Adrenal gland (tissue), 7 donors: ENCODE measurements at regions not wholly inside any gene's neighbourhood (a gene's known extent, or its start where the extent isn't known, plus 50 kb on each side); places are given as distances from the start of the nearest gene placed in this dataset.

ENCODE experiments used
- DNase-seq, 7 donors: peaks; one replicate each; pipeline ENCODE4 v3.0.0-alpha.2; 2019 to 2020
- H3K27ac ChIP-seq, 5 donors: fragments of 200-600 bp; sonication (generic) in 4 of 5; 1 replicate in 3 of 5; 2 replicates in 2 of 5; pipeline versions ENCODE4 v1.5.1 to v1.8.0; 2016 to 2020; ENCODE audit warnings: mild to moderate bottlenecking in 1 of 5
- H3K27me3 ChIP-seq: fragments of 200-600 bp; 2 replicates; pipeline ENCODE4 v1.8.0; 2021
- H3K36me3 ChIP-seq, 2 donors: fragments of 200-600 bp; replicated peaks in 1 of 2; 1 replicate in 1 of 2; 2 replicates in 1 of 2; pipeline versions ENCODE4 v1.5.1 to v1.8.0; 2018 to 2022
- H3K4me1 ChIP-seq, 2 donors: fragments of 200-600 bp; replicated peaks in 1 of 2; 1 replicate in 1 of 2; 2 replicates in 1 of 2; pipeline versions ENCODE4 v1.5.1 to v1.8.0; 2018 to 2021
- H3K4me3 ChIP-seq, 4 donors: fragments of 200-600 bp; sonication (generic) in 3 of 4; one replicate each; pipeline ENCODE4 v1.5.1; 2016 to 2018
- H3K9me3 ChIP-seq, 3 donors: fragments of 200-600 bp; sonication (generic) in 1 of 3; replicated peaks in 1 of 3; 1 replicate in 2 of 3; 2 replicates in 1 of 3; pipeline versions ENCODE4 v1.5.1 to v1.8.0; 2016 to 2021
- POLR2A ChIP-seq, 2 donors: fragments of 450-650 bp; IDR thresholded peaks; one replicate each; pipeline ENCODE4 v1.6.1; 2017; ENCODE audit warnings: antibody characterized with exemption in 2 of 2, mild to moderate bottlenecking in 2 of 2, moderate library complexity in 1 of 2
- intact Hi-C, 2 donors: fragments of 100-400 bp; cut with DNase I; formaldehyde crosslinking; loops; one replicate each; pipeline versions ENCODE4 v1.14.1 to v1.15.0; 2022 to 2023
- TF ChIP-seq, protein P1 (sequence below), 6 experiments: fragments of 450-650 bp in 4 of 6; fragments of 200-600 bp in 2 of 6; sonication (generic) in 1 of 6; IDR thresholded peaks; 1 replicate in 5 of 6; 2 replicates in 1 of 6; pipeline versions ENCODE4 v1.5.1 to v1.8.0; 2016 to 2021; ENCODE audit warnings: antibody characterized with exemption in 6 of 6, mild to moderate bottlenecking in 2 of 6, moderate library complexity in 1 of 6
- donor health status: DM: yes; HTN: yes; CAD: no.
- donor health status: DM: no; HTN: no; CAD: no.
- donor health status: DM: no; HTN: no; CAD: no.

- no peak overlapping the region for H3K27ac ChIP-seq
- no peak overlapping the region for H3K4me3 ChIP-seq
- no peaks in the 10 kb centered on the region for H3K36me3 ChIP-seq
- H3K27me3 ChIP-seq = no peaks in the 10 kb centered on the region
- intact Hi-C loops = no loop called here
- TF ChIP-seq, protein P1, sequence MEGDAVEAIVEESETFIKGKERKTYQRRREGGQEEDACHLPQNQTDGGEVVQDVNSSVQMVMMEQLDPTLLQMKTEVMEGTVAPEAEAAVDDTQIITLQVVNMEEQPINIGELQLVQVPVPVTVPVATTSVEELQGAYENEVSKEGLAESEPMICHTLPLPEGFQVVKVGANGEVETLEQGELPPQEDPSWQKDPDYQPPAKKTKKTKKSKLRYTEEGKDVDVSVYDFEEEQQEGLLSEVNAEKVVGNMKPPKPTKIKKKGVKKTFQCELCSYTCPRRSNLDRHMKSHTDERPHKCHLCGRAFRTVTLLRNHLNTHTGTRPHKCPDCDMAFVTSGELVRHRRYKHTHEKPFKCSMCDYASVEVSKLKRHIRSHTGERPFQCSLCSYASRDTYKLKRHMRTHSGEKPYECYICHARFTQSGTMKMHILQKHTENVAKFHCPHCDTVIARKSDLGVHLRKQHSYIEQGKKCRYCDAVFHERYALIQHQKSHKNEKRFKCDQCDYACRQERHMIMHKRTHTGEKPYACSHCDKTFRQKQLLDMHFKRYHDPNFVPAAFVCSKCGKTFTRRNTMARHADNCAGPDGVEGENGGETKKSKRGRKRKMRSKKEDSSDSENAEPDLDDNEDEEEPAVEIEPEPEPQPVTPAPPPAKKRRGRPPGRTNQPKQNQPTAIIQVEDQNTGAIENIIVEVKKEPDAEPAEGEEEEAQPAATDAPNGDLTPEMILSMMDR (IDR thresholded peaks at IDR 0.05) = no peak
- no peak for TF ChIP-seq POLR2A (IDR thresholded peaks at IDR 0.05)
- DNase-seq = no peak
- no peaks in the 10 kb centered on the region for H3K9me3 ChIP-seq
- no peaks in the 10 kb centered on the region for H3K4me1 ChIP-seq
Observed at GRCh38 chr9:29644514-29644913, 2071.2 kb upstream of the C9orf72 start.

DNA sequence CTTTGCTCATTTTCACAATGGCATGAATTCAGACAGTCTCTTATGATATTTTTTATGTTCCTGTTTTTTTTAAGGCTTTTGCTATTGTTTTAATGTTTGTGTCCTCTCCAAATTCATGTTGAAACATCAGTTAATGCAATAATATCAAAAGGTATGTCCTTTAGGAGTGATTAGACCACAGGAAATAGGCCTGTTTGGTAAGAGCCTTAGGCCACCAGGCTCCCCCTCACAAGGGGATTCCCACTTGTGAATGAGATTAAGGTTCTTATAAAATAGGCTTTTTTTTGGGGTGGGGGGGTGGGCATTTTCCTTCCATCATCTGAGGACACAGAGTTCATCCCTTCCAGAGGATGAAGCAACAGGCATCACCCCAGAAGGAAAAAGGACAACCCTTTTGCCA lies 2074.2 kb upstream of the C9orf72 start:
- intact Hi-C loops = no loop called here
- no peaks in the 10 kb centered on the region for H3K36me3 ChIP-seq
- TF ChIP-seq POLR2A (IDR thresholded peaks at IDR 0.05) = no peak
- TF ChIP-seq, protein P1 (IDR thresholded peaks at IDR 0.05) = no peak

GRCh38 chr9:29648132-29648531 lies 2074.9 kb upstream of the C9orf72 start:
- TF ChIP-seq POLR2A (IDR thresholded peaks at IDR 0.05) = no peak
- TF ChIP-seq, protein P1 (IDR thresholded peaks at IDR 0.05) = no peak
- no peak for DNase-seq
- no peaks in the 10 kb centered on the region for H3K36me3 ChIP-seq

More for the DNA sequence above, 2074.2 kb upstream of the C9orf72 start:
- DNase-seq = no peak
- H3K27me3 ChIP-seq = no peaks in the 10 kb centered on the region
- H3K9me3 ChIP-seq = no peaks in the 10 kb centered on the region
- no peak overlapping the region for H3K4me3 ChIP-seq
- no peak overlapping the region for H3K27ac ChIP-seq
- H3K4me1 ChIP-seq = no peaks in the 10 kb centered on the region

DNA sequence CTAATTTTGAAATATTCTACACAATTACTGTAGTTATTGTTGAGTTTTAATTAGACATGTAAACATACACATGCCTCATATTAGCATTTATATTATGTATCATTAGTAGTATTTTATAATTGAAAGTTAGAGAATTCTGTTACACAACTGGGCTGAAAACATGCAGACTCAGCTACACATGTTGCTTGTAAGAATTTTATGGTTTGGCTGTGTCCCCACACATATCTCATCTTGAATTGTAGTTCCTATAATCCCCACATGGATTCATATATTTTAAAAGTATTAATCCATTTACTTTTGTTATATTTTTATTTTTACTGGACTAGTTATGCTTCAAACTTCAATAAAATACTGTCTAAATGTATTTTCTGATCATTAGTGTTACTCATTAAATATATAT lies 2075.3 kb upstream of the C9orf72 start:
- H3K9me3 ChIP-seq = no peaks in the 10 kb centered on the region
- no peaks in the 10 kb centered on the region for H3K4me1 ChIP-seq
- H3K27me3 ChIP-seq = no peaks in the 10 kb centered on the region
- TF ChIP-seq, protein P1 (IDR thresholded peaks at IDR 0.05) = no peak
- no peak for TF ChIP-seq POLR2A (IDR thresholded peaks at IDR 0.05)
- H3K27ac ChIP-seq = no peak overlapping the region
- H3K4me3 ChIP-seq = no peak overlapping the region
- no peak for DNase-seq
- H3K36me3 ChIP-seq = no peaks in the 10 kb centered on the region
- intact Hi-C loops = no loop called here

More at GRCh38 chr9:29648132-29648531, 2074.9 kb upstream of the C9orf72 start:
- H3K4me3 ChIP-seq = no peak overlapping the region
- no peaks in the 10 kb centered on the region for H3K27me3 ChIP-seq
- no peaks in the 10 kb centered on the region for H3K9me3 ChIP-seq
- H3K4me1 ChIP-seq = no peaks in the 10 kb centered on the region
- intact Hi-C loops = no loop called here
- H3K27ac ChIP-seq = no peak overlapping the region
